KOPT-K1 (cell line): ENCODE measurements at regions not wholly inside any gene's neighbourhood (a gene's known extent, or its start where the extent isn't known, plus 50 kb on each side); places are given as distances from the start of the nearest gene placed in this dataset.

Experiments
- H3K27ac ChIP-seq: fragments of 200-600 bp; sonication (generic); 2 replicates; pipeline ENCODE4 v1.5.1; 2016; ENCODE audit warnings: antibody characterized with exemption, mild to moderate bottlenecking, low read depth, low read length; ENCODE audit not compliant: poor library complexity, severe bottlenecking
- H3K36me3 ChIP-seq: fragments of 200-600 bp; sonication (generic); 2 replicates; pipeline ENCODE4 v1.5.1; 2017; ENCODE audit warnings: antibody characterized with exemption, mild to moderate bottlenecking, low read length, moderate library complexity; ENCODE audit not compliant: insufficient read depth
- H3K9me3 ChIP-seq: fragments of 200-600 bp; sonication (generic); 2 replicates; pipeline ENCODE4 v1.5.1; 2017; ENCODE audit warnings: antibody characterized with exemption, low read length, mild to moderate bottlenecking; ENCODE audit not compliant: insufficient read depth, poor library complexity, severe bottlenecking

GRCh38 chr2:62424899-62425298 lies 81.1 kb downstream of the TMEM17 start:
- Histone ChIP-seq H3K36me3 (no peaks in the 10 kb centered on the region), H3K27ac (no peak overlapping the region), H3K9me3 (no peaks in the 10 kb centered on the region)

GRCh38 chr2:62423883-62424458 lies 82.0 kb downstream of the TMEM17 start:
- Histone ChIP-seq H3K27ac (no peak overlapping the region), H3K9me3 (no peaks in the 10 kb centered on the region), H3K36me3 (no peaks in the 10 kb centered on the region)

- Histone ChIP-seq H3K27ac (no peak overlapping the region), H3K36me3 (no peaks in the 10 kb centered on the region), H3K9me3 (no peaks in the 10 kb centered on the region)
Observed at GRCh38 chr2:62423235-62423634, 82.8 kb downstream of the TMEM17 start.

GRCh38 chr2:62415518-62415917 lies 90.5 kb downstream of the TMEM17 start:
- Histone ChIP-seq H3K36me3 (no peaks in the 10 kb centered on the region), H3K9me3 (no peaks in the 10 kb centered on the region), H3K27ac (no peak overlapping the region)

GRCh38 chr2:62415019-62415431 lies 91.0 kb downstream of the TMEM17 start:
- H3K27ac ChIP-seq = no peak overlapping the region
- no peaks in the 10 kb centered on the region for H3K9me3 ChIP-seq
- H3K36me3 ChIP-seq = no peaks in the 10 kb centered on the region

GRCh38 chr2:62413116-62413663 lies 92.8 kb downstream of the TMEM17 start:
- Histone ChIP-seq H3K36me3 (no peaks in the 10 kb centered on the region), H3K27ac (no peak overlapping the region), H3K9me3 (no peaks in the 10 kb centered on the region)

- Histone ChIP-seq H3K27ac (no peak overlapping the region), H3K36me3 (no peaks in the 10 kb centered on the region), H3K9me3 (no peaks in the 10 kb centered on the region)
Observed at GRCh38 chr2:62412347-62412742, 93.7 kb downstream of the TMEM17 start.

- Histone ChIP-seq H3K9me3 (no peaks in the 10 kb centered on the region), H3K36me3 (no peaks in the 10 kb centered on the region), H3K27ac (peak overlapping the region; percentile 55)
Observed at GRCh38 chr2:62410926-62411456, 95.0 kb downstream of the TMEM17 start.

GRCh38 chr2:62410015-62410453 lies 96.0 kb downstream of the TMEM17 start:
- no peak overlapping the region for H3K27ac ChIP-seq

GRCh38 chr2:62409442-62409841 lies 96.6 kb downstream of the TMEM17 start:
- H3K9me3 ChIP-seq = no peaks in the 10 kb centered on the region
- H3K36me3 ChIP-seq = no peaks in the 10 kb centered on the region
- H3K27ac ChIP-seq = no peak overlapping the region

More at GRCh38 chr2:62410015-62410453, 96.0 kb downstream of the TMEM17 start:
- no peaks in the 10 kb centered on the region for H3K9me3 ChIP-seq
- H3K36me3 ChIP-seq = no peaks in the 10 kb centered on the region

GRCh38 chr2:62408241-62408677 lies 97.7 kb downstream of the TMEM17 start:
- H3K9me3 ChIP-seq = no peaks in the 10 kb centered on the region
- H3K27ac ChIP-seq = no peak overlapping the region
- no peaks in the 10 kb centered on the region for H3K36me3 ChIP-seq

GRCh38 chr2:62407838-62408237 lies 98.2 kb downstream of the TMEM17 start:
- no peaks in the 10 kb centered on the region for H3K36me3 ChIP-seq
- no peak overlapping the region for H3K27ac ChIP-seq
- no peaks in the 10 kb centered on the region for H3K9me3 ChIP-seq

GRCh38 chr2:62407401-62407800 lies 98.6 kb downstream of the TMEM17 start:
- H3K27ac ChIP-seq = no peak overlapping the region

GRCh38 chr2:62406573-62407043 lies 99.4 kb downstream of the TMEM17 start:
- no peaks in the 10 kb centered on the region for H3K9me3 ChIP-seq
- no peaks in the 10 kb centered on the region for H3K36me3 ChIP-seq
- no peak overlapping the region for H3K27ac ChIP-seq

More at GRCh38 chr2:62407401-62407800, 98.6 kb downstream of the TMEM17 start:
- Histone ChIP-seq H3K36me3 (no peaks in the 10 kb centered on the region), H3K9me3 (no peaks in the 10 kb centered on the region)

- H3K27ac ChIP-seq = no peak overlapping the region
- no peaks in the 10 kb centered on the region for H3K9me3 ChIP-seq
- no peaks in the 10 kb centered on the region for H3K36me3 ChIP-seq
Observed at GRCh38 chr2:62404913-62405312, 101.1 kb downstream of the TMEM17 start.

- Histone ChIP-seq H3K9me3 (no peaks in the 10 kb centered on the region), H3K36me3 (no peaks in the 10 kb centered on the region), H3K27ac (no peak overlapping the region)
Observed at GRCh38 chr2:62402156-62402555, 103.8 kb downstream of the TMEM17 start.
